Right atrium auricular region (tissue), 2 donors: ENCODE measurements at regions not wholly inside any gene's neighbourhood (a gene's known extent, or its start where the extent isn't known, plus 50 kb on each side); places are given as distances from the start of the nearest gene placed in this dataset.

ENCODE experiments used
- DNase-seq: peaks from one replicate; pipeline ENCODE4 v3.0.0-alpha.2; 2019; ENCODE audit warnings: low spot score
- H3K27ac ChIP-seq, 2 donors: fragments of 200-600 bp; sonication (generic); 1 replicate in 1 of 2; 2 replicates in 1 of 2; pipeline ENCODE4 v1.5.1; 2016 to 2019
- H3K27me3 ChIP-seq, 2 donors: fragments of 200-600 bp; sonication (generic); one replicate each; pipeline versions ENCODE4 v1.5.1 to v1.6.0; 2017 to 2019
- H3K36me3 ChIP-seq: fragments of 200-600 bp; sonication (generic); one replicate; pipeline ENCODE4 v1.5.1; 2016
- H3K4me1 ChIP-seq, 2 donors: fragments of 200-600 bp; sonication (generic); one replicate each; pipeline versions ENCODE4 v1.5.1 to v1.6.0; 2017 to 2019
- H3K4me3 ChIP-seq, 2 donors: fragments of 200-600 bp; sonication (generic); 1 replicate in 1 of 2; 2 replicates in 1 of 2; pipeline ENCODE4 v1.5.1; 2017 to 2019; ENCODE audit warnings: mild to moderate bottlenecking in 1 of 2, moderate library complexity in 1 of 2
- H3K9me3 ChIP-seq, 2 donors: fragments of 200-600 bp; sonication (generic); one replicate each; pipeline ENCODE4 v1.5.1; 2019
- TF ChIP-seq, protein P1 (sequence below), 2 donors: fragments of 200-600 bp; sonication (generic); IDR thresholded peaks; one replicate each; pipeline ENCODE4 v1.5.1; 2019; ENCODE audit warnings: antibody characterized with exemption in 2 of 2

DNA sequence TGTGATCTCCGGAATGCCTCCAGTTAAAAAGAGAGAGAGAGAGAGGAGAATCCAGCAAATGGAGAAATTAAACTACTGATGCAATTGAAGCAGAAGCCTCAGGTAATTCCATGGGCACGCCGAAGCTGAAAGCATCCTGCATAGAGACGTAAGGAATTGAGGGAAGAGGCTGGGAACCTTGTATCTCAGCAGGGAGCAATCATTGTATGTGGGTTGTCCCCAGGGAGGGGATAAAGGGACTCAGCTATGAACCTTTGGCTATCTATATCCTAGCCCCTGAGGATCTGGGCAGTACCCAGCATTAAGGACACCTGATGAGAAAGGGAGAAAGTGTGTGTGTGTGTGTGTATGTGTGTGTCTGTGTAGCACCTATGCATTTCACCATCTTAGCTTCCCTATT is 95.8 kb upstream of the ATXN7L3B start:
- DNase-seq = no peak

DNA sequence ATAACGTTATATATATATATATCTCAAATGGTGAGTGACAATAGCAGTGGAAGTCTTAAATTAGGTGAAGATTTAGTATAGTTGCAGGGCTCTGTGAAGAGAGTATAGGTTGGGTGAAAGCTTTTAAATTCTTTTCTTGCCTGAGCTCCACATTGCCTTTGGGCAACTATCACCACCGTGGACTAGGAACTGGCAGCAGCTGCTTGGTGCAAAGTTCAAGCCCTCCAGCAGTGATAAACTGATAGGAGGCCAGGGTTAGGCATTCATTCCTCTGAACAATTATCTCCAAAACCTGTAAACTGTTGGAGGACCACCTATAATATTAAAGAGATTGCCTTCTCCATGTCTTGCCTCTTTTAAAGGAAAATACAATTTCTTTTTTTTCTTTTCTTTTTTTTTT is 91.2 kb upstream of the ATXN7L3B start:
- Histone ChIP-seq H3K9me3 (no peaks in the 10 kb centered on the region), H3K4me1 (no peaks in the 10 kb centered on the region), H3K27me3 (no peaks in the 10 kb centered on the region), H3K4me3 (no peak overlapping the region), H3K36me3 (no peaks in the 10 kb centered on the region), H3K27ac (no peak overlapping the region)
- no peak for DNase-seq
- TF ChIP-seq, protein P1, sequence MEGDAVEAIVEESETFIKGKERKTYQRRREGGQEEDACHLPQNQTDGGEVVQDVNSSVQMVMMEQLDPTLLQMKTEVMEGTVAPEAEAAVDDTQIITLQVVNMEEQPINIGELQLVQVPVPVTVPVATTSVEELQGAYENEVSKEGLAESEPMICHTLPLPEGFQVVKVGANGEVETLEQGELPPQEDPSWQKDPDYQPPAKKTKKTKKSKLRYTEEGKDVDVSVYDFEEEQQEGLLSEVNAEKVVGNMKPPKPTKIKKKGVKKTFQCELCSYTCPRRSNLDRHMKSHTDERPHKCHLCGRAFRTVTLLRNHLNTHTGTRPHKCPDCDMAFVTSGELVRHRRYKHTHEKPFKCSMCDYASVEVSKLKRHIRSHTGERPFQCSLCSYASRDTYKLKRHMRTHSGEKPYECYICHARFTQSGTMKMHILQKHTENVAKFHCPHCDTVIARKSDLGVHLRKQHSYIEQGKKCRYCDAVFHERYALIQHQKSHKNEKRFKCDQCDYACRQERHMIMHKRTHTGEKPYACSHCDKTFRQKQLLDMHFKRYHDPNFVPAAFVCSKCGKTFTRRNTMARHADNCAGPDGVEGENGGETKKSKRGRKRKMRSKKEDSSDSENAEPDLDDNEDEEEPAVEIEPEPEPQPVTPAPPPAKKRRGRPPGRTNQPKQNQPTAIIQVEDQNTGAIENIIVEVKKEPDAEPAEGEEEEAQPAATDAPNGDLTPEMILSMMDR (IDR thresholded peaks at IDR 0.05) = no peak

More for the DNA sequence above, 95.8 kb upstream of the ATXN7L3B start:
- Histone ChIP-seq H3K27ac (no peak overlapping the region), H3K27me3 (no peaks in the 10 kb centered on the region), H3K36me3 (no peaks in the 10 kb centered on the region), H3K9me3 (no peaks in the 10 kb centered on the region), H3K4me1 (no peaks in the 10 kb centered on the region), H3K4me3 (no peak overlapping the region)
- TF ChIP-seq, protein P1 (IDR thresholded peaks at IDR 0.05) = no peak

DNA sequence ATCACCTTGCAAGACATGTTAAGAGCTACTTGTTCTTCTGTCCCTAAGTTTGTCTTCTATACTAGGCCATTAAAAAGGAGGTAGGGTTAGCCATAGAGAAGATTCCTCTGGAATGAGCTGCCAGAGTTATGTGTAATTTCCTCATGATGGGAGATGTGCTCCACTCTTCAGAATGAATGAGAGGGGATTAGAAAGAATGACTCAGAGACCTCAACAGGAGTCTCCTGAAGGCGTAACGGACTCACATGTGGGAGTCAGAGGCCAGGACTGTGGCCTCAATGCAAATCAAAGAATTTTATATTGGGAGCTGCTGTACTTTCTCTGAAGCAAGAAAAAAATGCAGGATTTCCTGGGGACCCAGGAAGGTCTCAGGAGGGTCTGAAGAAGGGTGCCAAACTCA is 87.8 kb upstream of the ATXN7L3B start:
- H3K27ac ChIP-seq = no peak overlapping the region
- H3K36me3 ChIP-seq = no peaks in the 10 kb centered on the region
- H3K4me3 ChIP-seq = no peak overlapping the region
- no peak for DNase-seq
- H3K9me3 ChIP-seq = no peaks in the 10 kb centered on the region
- H3K27me3 ChIP-seq = no peaks in the 10 kb centered on the region
- TF ChIP-seq, protein P1 (IDR thresholded peaks at IDR 0.05) = no peak
- H3K4me1 ChIP-seq = no peaks in the 10 kb centered on the region

DNA sequence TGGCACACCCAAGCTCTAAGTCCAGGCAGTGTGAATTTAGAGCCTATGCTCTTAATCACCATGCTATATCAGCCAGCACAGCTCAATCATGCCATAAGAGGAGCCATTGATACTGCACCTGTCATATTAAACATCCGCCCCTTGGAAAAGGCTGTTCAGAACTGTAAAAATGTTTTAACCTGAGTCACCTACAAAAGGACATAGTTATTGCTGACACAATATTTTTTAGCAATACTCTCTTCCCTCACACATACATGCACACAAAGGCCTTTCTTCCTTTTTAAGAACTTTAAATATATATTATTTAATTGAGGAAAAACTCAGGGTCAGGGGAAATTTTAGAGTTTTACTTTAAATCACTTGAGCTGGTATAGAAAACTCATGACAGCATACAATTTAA is 83.5 kb upstream of the ATXN7L3B start:
- Histone ChIP-seq H3K4me1 (no peaks in the 10 kb centered on the region), H3K27me3 (no peaks in the 10 kb centered on the region), H3K9me3 (no peaks in the 10 kb centered on the region), H3K36me3 (no peaks in the 10 kb centered on the region), H3K27ac (no peak overlapping the region), H3K4me3 (no peak overlapping the region)
- DNase-seq = no peak
- TF ChIP-seq, protein P1 (IDR thresholded peaks at IDR 0.05) = no peak

DNA sequence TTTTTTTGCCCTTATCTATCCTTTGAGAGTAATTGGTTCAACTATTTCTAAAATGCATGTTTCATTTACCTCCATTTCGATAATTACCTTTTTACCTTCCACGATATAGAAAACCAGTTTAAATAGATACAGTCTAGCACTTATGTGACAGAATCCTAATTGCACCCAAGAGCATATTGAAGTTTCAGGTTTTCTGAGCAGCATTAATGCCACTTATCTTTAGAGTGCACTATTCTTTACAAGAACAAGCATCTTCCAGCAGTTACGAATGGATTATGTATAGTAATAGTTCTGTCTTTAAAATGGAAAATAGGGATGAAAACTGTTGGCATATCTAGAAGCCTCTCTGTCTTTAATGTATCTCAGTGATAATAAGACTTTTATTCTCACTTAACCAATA is 82.2 kb upstream of the ATXN7L3B start:
- Histone ChIP-seq H3K9me3 (no peaks in the 10 kb centered on the region), H3K27ac (no peak overlapping the region), H3K4me3 (no peak overlapping the region), H3K36me3 (no peaks in the 10 kb centered on the region), H3K4me1 (no peaks in the 10 kb centered on the region), H3K27me3 (no peaks in the 10 kb centered on the region)
- DNase-seq = no peak
- TF ChIP-seq, protein P1 (IDR thresholded peaks at IDR 0.05) = no peak

DNA sequence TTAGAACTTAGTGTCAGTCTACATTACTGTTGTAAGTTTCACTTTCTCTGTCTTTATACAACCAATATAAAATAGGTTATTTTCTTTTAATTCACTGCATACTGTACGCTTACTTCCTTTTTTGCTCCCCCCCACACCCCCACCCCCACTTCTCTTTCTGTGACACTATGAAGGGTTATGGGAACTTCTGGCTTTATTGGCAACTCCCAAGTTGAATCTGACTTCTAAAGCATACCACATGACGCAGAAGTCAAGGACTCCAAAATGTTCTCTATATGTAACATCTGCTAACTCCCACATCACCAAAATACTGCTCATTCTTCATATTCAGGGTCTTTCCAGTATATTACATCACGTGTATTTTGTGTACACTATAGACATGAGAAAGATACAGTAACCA is 81.2 kb upstream of the ATXN7L3B start:
- H3K27me3 ChIP-seq = no peaks in the 10 kb centered on the region
- TF ChIP-seq, protein P1 (IDR thresholded peaks at IDR 0.05) = no peak
- no peak overlapping the region for H3K4me3 ChIP-seq
- no peak overlapping the region for H3K27ac ChIP-seq
- H3K36me3 ChIP-seq = no peaks in the 10 kb centered on the region
- DNase-seq = no peak
- no peaks in the 10 kb centered on the region for H3K4me1 ChIP-seq
- no peaks in the 10 kb centered on the region for H3K9me3 ChIP-seq
